H1 (cell line): ENCODE measurements at regions not wholly inside any gene's neighbourhood (a gene's known extent, or its start where the extent isn't known, plus 50 kb on each side); places are given as distances from the start of the nearest gene placed in this dataset.

Source experiments
- EZH2 ChIP-seq: fragments of 200-600 bp; sonication (generic); IDR thresholded peaks from 2 replicates; pipeline ENCODE4 v1.7.1; 2012; ENCODE audit warnings: low read depth, mild to moderate bottlenecking, moderate library complexity, low read length, inconsistent platforms; ENCODE audit not compliant: severe bottlenecking
- KDM1A ChIP-seq: fragments of 200-600, 300-600 bp; sonication (generic); IDR thresholded peaks from 2 replicates; pipeline ENCODE4 v1.7.1; 2016; ENCODE audit warnings: mild to moderate bottlenecking, low read length, borderline replicate concordance
- KDM4A ChIP-seq: IDR thresholded peaks from one replicate; pipeline ENCODE4 v1.7.1; 2012; ENCODE audit warnings: low read depth, mild to moderate bottlenecking, moderate library complexity, low read length, inconsistent platforms; ENCODE audit not compliant: severe bottlenecking
- KDM5A ChIP-seq: fragments of 200-600 bp; IDR thresholded peaks from 2 replicates; pipeline ENCODE4 v1.7.1; 2012; ENCODE audit warnings: mild to moderate bottlenecking, low read length, inconsistent platforms, mixed read lengths
- PHF8 ChIP-seq: fragments of 200-600 bp; sonication (generic); conservative IDR thresholded peaks from 2 replicates; pipeline ENCODE4 v1.7.1; 2012; ENCODE audit warnings: low read depth, mild to moderate bottlenecking, inconsistent platforms, low read length, moderate library complexity

DNA sequence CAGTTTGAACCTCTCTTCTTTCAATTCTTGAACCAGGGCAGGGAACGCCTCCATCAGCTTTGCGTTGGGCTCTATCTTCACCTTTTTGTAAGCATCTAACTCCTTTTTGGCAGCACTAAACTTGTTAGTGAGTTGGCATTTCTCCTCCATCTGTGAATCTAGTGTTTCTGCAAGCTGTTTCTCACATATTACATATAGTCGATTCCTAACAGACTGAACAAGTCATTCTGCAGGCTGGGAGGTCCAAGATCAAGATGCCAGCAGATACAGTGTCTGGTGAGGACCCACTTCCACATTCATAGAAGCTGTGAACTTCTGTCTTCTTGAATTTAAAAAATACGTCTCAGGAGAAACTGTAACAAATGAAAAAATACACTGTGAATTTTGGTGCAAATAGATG, 539.7 kb downstream of the ANKRD7 start (continued):
- TF ChIP-seq KDM5A: no peak
- TF ChIP-seq PHF8: no peak
- no peak for TF ChIP-seq EZH2
- no peak for TF ChIP-seq KDM1A
- TF ChIP-seq KDM4A: no peak
